ENCODE measurements at regions not wholly inside any gene's neighbourhood (a gene's known extent, or its start where the extent isn't known, plus 50 kb on each side); places are given as distances from the start of the nearest gene placed in this dataset.

DNA sequence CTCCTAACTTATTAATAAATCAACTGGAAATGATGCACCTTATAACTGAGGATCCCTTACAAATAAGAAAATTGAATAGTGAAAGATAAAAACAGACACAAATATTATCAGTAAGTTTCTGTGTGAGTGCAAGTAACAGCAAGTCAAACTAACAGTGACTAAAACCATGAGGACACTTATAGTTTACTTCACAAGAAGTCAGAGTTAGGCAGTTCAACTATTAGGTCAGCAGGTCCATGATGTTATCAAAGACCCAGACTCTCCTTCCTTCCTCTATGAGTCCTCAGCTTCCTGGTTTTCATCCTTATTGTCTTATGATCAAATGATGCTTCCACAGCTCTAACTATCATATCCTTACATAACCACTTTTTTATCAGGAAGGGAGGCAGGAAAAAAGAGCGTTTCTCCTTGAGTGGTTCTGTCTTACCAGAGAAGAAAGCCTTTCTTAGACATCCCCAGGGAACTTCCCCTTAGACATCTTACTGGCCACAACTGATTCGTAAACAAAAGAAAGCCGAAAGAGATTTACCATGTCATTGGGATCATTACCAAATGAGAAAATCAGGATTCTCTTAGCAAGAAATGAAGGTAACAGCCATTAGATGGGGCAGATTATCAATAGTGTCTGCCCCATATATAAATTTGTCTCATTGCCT is 114.3 kb upstream of the LRFN2 start:
- TF ChIP-seq JUNB (IDR thresholded peaks at IDR 0.05) (no peak), POLR2A (IDR thresholded peaks at IDR 0.05; ENCODE audit: low read length) (no peak), EP300 (IDR thresholded peaks at IDR 0.05) (no peak)
- TF ChIP-seq, protein P1, sequence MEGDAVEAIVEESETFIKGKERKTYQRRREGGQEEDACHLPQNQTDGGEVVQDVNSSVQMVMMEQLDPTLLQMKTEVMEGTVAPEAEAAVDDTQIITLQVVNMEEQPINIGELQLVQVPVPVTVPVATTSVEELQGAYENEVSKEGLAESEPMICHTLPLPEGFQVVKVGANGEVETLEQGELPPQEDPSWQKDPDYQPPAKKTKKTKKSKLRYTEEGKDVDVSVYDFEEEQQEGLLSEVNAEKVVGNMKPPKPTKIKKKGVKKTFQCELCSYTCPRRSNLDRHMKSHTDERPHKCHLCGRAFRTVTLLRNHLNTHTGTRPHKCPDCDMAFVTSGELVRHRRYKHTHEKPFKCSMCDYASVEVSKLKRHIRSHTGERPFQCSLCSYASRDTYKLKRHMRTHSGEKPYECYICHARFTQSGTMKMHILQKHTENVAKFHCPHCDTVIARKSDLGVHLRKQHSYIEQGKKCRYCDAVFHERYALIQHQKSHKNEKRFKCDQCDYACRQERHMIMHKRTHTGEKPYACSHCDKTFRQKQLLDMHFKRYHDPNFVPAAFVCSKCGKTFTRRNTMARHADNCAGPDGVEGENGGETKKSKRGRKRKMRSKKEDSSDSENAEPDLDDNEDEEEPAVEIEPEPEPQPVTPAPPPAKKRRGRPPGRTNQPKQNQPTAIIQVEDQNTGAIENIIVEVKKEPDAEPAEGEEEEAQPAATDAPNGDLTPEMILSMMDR (IDR thresholded peaks at IDR 0.05): no peak
- TF ChIP-seq, protein P2, sequence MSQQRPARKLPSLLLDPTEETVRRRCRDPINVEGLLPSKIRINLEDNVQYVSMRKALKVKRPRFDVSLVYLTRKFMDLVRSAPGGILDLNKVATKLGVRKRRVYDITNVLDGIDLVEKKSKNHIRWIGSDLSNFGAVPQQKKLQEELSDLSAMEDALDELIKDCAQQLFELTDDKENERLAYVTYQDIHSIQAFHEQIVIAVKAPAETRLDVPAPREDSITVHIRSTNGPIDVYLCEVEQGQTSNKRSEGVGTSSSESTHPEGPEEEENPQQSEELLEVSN (IDR thresholded peaks at IDR 0.05; ENCODE audit: borderline replicate concordance, low read depth): no peak
- TF ChIP-seq, protein P3, sequence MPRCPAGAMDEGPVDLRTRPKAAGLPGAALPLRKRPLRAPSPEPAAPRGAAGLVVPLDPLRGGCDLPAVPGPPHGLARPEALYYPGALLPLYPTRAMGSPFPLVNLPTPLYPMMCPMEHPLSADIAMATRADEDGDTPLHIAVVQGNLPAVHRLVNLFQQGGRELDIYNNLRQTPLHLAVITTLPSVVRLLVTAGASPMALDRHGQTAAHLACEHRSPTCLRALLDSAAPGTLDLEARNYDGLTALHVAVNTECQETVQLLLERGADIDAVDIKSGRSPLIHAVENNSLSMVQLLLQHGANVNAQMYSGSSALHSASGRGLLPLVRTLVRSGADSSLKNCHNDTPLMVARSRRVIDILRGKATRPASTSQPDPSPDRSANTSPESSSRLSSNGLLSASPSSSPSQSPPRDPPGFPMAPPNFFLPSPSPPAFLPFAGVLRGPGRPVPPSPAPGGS (IDR thresholded peaks at IDR 0.05): no peak
